Hematopoietic multipotent progenitor cell treated with erythropoietin and hydrocortisone succinate and interleukin-3 and kit ligand, for 17 days (in vitro differentiated cells): ENCODE measurements at regions not wholly inside any gene's neighbourhood (a gene's known extent, or its start where the extent isn't known, plus 50 kb on each side); places are given as distances from the start of the nearest gene placed in this dataset.

Experiments
- DNase-seq: peaks from one replicate; pipeline ENCODE4 v3.0.0-alpha.2; 2015; ENCODE audit warnings: low spot score

DNA sequence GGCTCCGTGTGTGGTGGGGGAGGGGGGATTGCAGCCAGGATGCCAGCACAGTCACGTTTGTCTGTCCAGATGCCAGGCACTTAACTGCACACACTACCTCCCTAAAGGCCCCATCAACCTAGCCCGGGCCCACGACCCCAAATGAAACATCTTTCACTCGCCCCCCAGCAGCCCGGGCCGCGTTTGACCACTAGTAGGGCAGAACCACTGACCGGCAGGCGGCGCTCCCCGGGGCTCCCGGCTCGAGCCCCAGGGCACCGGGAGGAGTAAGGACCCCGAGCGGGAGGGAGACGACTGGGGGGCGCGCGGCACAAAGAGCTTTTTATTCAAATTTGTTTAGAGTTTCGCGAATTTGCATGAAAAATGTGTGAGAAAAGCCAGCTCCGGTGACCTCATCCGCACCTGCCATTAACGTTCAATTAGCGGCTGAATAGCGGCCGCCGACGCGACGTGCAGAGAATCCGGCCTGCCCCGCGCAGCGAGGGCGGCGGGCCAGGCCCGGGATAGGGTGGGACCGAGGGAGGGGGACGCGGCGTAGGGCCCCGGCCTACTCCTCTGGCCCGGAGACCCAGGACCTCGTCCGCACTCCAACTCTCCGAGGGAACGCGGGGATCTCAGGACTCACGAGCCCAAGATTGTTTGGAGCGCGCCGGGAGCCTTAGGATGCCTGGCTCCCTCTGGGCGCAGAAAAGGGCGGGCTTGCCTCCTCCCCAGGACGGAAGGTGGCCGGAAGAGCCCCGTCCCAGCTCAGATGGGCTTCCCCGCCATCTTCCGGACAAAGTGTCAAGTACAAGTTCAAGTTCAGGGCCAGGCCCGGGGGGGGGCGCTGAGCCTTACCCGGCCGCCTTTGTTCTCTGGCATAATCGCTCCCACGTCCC lies 64.9 kb upstream of the POLG start:
- DNase-seq = no peak

DNA sequence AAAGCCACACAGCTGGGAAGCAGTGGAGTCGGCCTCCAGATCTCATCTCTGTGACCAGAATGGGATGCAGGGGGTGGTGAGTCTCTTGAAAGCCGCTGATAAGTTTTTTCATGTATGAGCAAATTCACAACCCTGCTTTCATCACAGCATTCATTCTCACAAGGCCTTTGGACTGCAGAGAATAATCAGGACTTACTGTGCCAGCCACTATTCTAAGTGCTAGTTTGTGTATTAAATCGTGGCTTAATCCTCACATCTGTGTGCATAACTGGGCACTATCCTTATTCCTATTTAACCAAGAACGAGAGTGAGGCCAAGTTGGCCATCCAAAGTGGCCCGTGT lies 64.2 kb upstream of the POLG start:
- DNase-seq = no peak

DNA sequence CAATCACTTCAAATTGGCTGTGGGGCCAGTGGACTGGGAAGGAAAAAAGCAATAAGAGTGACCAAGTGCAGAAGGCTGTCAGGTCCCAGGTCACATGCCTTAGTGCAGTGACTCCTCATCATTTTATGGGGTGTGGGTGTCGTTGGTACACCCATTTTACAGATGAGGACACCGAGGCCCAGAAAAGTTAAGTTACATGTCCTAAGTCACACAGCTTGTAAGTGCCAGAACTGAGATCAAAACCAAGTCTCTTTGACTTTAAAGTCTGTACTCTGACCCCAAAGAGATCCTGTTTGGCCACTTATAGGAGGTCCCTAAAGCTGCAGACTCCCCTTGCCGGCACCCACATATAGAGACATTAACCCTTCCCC lies 63.0 kb upstream of the POLG start:
- no peak for DNase-seq

- DNase-seq = no peak
Measured at GRCh38 chr15:89396723-89397652, 62.4 kb upstream of the POLG start.

GRCh38 chr15:89395996-89396395 lies 61.4 kb upstream of the POLG start:
- no peak for DNase-seq

DNA sequence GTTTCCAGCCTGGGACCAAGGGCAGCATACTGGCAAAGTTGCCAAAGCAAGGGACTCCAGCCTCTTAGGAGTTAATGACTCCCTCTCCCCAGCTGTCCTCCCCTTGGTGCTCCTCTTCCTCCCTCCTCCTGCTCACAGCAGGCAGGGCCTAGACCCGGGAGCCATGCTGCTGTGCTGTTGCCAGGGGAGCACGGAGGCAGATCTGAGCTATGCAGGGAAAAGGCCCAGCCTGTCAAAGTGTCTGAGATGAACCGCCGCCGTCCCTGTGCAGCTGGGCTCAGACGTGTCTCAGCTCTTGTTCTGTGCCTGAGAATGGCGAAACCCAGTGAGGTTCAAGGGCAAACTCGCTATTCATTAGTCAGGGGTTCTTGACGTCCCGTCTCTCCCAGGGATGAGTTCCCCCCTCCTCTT lies 60.8 kb upstream of the POLG start:
- no peak for DNase-seq

GRCh38 chr15:89395031-89395430 lies 60.4 kb upstream of the POLG start:
- DNase-seq = no peak

- DNase-seq = no peak
Measured at GRCh38 chr15:89393056-89393455, 58.4 kb upstream of the POLG start.

DNA sequence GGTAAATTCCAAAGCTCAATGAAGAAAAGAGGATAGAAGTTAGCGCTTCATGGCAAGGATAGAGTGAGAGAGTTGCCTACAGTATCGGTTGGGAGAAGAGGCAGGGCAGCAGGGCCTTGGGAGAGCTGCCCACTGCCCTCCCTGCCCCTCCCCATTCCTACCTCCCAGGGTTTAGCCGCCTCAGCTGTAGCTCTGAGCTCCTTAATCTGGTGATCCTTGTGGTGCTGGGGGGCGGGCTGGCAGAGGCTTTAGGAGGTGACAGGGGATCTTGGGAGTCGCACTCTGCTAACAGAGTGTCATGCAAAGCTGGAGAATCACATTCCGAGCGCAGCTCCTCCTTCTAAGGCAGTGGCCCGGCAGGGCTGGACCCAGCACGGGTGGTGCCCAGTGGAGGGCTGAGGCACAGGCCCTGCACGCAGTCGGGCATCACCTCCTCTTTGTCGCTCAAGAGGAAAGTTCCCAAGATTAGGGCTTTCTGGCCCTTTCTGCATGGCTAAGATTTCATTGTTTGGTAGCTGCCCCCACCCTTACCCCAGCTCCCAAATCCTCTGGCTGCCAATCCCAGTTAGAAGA lies 57.1 kb upstream of the POLG start:
- no peak for DNase-seq

DNA sequence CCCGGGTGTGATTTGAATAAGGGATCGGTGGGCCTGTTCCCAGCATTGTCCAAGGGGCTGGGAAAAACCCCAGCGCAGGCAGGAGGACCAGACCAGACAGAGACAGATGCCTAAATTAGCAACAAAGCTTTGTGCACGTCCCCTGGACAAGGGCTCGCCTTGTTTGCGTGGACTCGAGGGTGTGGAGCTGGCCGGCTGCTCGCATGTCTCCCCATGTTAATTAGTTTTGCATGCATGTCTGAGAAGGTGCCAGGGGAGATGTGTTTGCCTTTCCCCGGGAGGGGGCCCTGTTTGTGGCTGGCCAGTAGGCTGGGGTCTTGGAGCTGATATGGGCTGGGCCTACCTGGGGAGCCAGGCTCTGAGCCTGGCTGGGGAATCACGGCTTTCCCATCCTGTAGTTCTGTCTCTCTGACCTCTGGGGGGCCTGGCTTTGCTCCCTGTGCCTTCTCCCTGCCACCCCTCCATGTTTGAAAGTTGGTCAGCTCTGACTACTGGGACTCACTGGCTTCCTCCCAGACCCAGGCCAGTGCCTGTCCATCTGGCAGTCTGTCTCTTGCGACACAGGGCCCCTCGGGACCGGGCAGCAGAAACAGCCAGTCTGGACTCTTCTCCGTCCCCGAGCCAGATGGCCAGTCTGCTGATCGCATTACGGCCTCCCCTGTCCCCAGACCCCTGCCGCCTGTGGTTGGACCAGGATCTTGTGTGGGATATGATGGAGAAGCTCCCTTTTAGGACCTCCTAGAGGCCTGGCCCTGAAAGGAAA lies 55.4 kb upstream of the POLG start:
- no peak for DNase-seq

GRCh38 chr15:89387140-89387903 lies 52.7 kb upstream of the POLG start:
- DNase-seq = no peak

- no peak for DNase-seq
Measured at GRCh38 chr15:89385596-89386331, 51.1 kb upstream of the POLG start.
